DOHH2 (cell line): ENCODE measurements at regions not wholly inside any gene's neighbourhood (a gene's known extent, or its start where the extent isn't known, plus 50 kb on each side); places are given as distances from the start of the nearest gene placed in this dataset.

Source experiments
- H3F3A ChIP-seq: fragments of 200-600 bp; sonication (generic), shearing (Covaris generic); 2 replicates; pipeline ENCODE4 v1.6.0; 2016; ENCODE audit warnings: antibody characterized with exemption, mild to moderate bottlenecking; ENCODE audit not compliant: control insufficient read depth, insufficient read depth
- H3K27ac ChIP-seq: fragments of 200-600 bp; sonication (generic); 2 replicates; pipeline ENCODE4 v1.5.1; 2014; ENCODE audit warnings: low read depth, mild to moderate bottlenecking, low read length, moderate library complexity
- H3K27me3 ChIP-seq: fragments of 200-600 bp; sonication (generic); 2 replicates; pipeline ENCODE4 v1.6.1; 2014; ENCODE audit warnings: mild to moderate bottlenecking, low read length, mixed read lengths; ENCODE audit not compliant: control insufficient read depth
- H3K36me3 ChIP-seq: fragments of 200-600 bp; sonication (generic); 2 replicates; pipeline ENCODE4 v1.6.1; 2014; ENCODE audit warnings: mild to moderate bottlenecking, low read length, moderate library complexity, mixed read lengths; ENCODE audit not compliant: control insufficient read depth
- H3K4me1 ChIP-seq: fragments of 200-600 bp; sonication (generic); 2 replicates; pipeline ENCODE4 v1.6.1; 2014; ENCODE audit warnings: mild to moderate bottlenecking, low read length, mixed read lengths; ENCODE audit not compliant: control insufficient read depth
- H3K4me2 ChIP-seq: fragments of 200-600 bp; sonication (generic); 2 replicates; pipeline ENCODE4 v1.6.0; 2014; ENCODE audit warnings: mild to moderate bottlenecking, low read length, moderate library complexity
- H3K4me3 ChIP-seq: fragments of 200-600 bp; sonication (generic); 2 replicates; pipeline ENCODE4 v1.5.1; 2014; ENCODE audit warnings: mild to moderate bottlenecking, low read length, mixed read lengths
- H3K79me2 ChIP-seq: fragments of 200-600 bp; sonication (generic); 2 replicates; pipeline ENCODE4 v1.6.1; 2014; ENCODE audit warnings: mild to moderate bottlenecking, low read length, mixed read lengths; ENCODE audit not compliant: control insufficient read depth
- H3K9me2 ChIP-seq: fragments of 200-600 bp; sonication (generic); replicated peaks from 2 replicates; pipeline ENCODE4 v1.6.1; 2014; ENCODE audit warnings: mild to moderate bottlenecking, low read length, mixed read lengths; ENCODE audit not compliant: control insufficient read depth
- H3K9me3 ChIP-seq: fragments of 200-600 bp; sonication (generic); 2 replicates; pipeline ENCODE4 v1.6.1; 2014; ENCODE audit warnings: antibody characterized with exemption, low read length, mixed read lengths; ENCODE audit not compliant: control insufficient read depth, insufficient read depth
- H4K20me1 ChIP-seq: fragments of 200-600 bp; sonication (generic); 2 replicates; pipeline ENCODE4 v1.6.0; 2014; ENCODE audit warnings: low read depth, mild to moderate bottlenecking, antibody characterized with exemption, low read length, moderate library complexity; ENCODE audit not compliant: control insufficient read depth, insufficient read depth
- CTCF ChIP-seq: fragments of 200-600 bp; sonication (generic); IDR thresholded peaks from one replicate; pipeline ENCODE4 v1.5.1; 2014; ENCODE audit warnings: antibody characterized with exemption, mild to moderate bottlenecking, low read depth, low read length; ENCODE audit not compliant: poor library complexity, severe bottlenecking
- EZH2phosphoT487 ChIP-seq: fragments of 200-600 bp; sonication (generic); IDR thresholded peaks from 2 replicates; pipeline ENCODE4 v1.6.1; 2017; ENCODE audit warnings: borderline replicate concordance, mild to moderate bottlenecking, antibody characterized with exemption, low read length, moderate library complexity, mixed read lengths

DNA sequence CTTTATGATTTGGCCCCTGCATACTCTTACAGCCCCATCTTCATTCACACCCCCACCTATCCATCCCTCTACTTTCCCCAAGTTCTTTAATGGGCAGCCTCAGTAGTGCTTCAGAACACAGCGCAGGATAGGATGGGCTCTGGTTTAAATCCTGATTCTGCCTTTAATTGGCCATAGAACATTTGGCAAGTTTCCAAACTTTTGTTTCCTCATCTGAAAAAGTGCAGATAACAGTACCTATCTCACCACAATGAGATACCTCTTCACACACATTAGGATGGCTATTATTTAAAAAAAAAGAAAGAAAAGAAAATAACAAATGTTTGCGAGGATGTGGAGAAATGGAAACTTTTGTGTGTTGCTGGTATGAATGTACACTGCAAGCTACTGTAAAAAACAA, 142.5 kb upstream of the VANGL1 start:
- no peaks in the 10 kb centered on the region for H3K9me3 ChIP-seq
- no peak overlapping the region for H3K4me2 ChIP-seq
- no peak overlapping the region for H3K4me3 ChIP-seq

DNA sequence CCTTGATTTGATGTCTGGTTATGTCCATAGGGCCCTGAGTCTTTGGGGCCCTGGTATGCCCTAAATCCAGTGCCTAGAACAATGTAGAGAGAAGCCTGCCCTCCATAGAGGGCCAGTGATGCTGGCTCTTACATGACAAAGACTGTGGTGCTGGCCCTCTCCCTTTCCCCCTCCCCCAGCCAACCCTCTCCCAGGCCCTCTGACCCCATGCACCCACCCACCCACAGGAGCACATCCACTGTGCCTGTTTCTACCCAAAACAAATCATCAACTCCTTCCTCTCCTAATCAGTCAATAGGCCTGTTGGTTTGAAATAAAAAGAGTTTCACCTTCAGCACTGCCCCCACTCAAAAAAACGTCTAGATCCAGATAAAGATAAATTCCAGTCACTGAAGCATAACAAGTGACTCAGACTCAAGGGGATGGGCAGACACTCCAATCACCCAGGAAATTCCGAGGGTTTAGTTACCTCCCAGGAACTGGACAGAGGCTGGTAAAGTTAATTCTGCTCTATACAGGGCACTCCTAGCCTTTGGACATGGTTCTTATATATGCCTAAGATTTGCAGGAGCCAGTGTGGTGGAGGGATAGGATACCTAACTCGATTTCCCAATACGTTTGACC, 144.8 kb upstream of the VANGL1 start:
- Histone ChIP-seq H3F3A (no peaks in the 10 kb centered on the region), H3K9me2 (no peaks in the 10 kb centered on the region), H3K27me3 (no peaks in the 10 kb centered on the region), H3K4me3 (no peak overlapping the region), H3K4me1 (no peaks in the 10 kb centered on the region), H3K36me3 (no peaks in the 10 kb centered on the region), H3K9me3 (no peaks in the 10 kb centered on the region), H3K79me2 (no peaks in the 10 kb centered on the region), H3K27ac (no peak overlapping the region), H4K20me1 (no peaks in the 10 kb centered on the region), H3K4me2 (no peak overlapping the region)
- no peak for TF ChIP-seq EZH2phosphoT487
- TF ChIP-seq CTCF, result no peak

More for the DNA sequence above, 142.5 kb upstream of the VANGL1 start:
- Histone ChIP-seq H3F3A (no peaks in the 10 kb centered on the region), H4K20me1 (no peaks in the 10 kb centered on the region), H3K79me2 (no peaks in the 10 kb centered on the region), H3K36me3 (no peaks in the 10 kb centered on the region), H3K4me1 (no peaks in the 10 kb centered on the region), H3K27ac (no peak overlapping the region), H3K9me2 (no peaks in the 10 kb centered on the region), H3K27me3 (no peaks in the 10 kb centered on the region)
- TF ChIP-seq CTCF (no peak), EZH2phosphoT487 (no peak)

- H3K36me3 ChIP-seq, result no peaks in the 10 kb centered on the region
- H3K27ac ChIP-seq, result no peak overlapping the region
- no peaks in the 10 kb centered on the region for H3F3A ChIP-seq
- no peaks in the 10 kb centered on the region for H3K4me1 ChIP-seq
- H3K27me3 ChIP-seq, result no peaks in the 10 kb centered on the region
- no peaks in the 10 kb centered on the region for H3K9me2 ChIP-seq
- no peaks in the 10 kb centered on the region for H3K9me3 ChIP-seq
- H3K4me3 ChIP-seq, result no peak overlapping the region
- TF ChIP-seq EZH2phosphoT487 (no peak), CTCF (no peak)
- H3K4me2 ChIP-seq, result no peak overlapping the region
- no peaks in the 10 kb centered on the region for H3K79me2 ChIP-seq
- no peaks in the 10 kb centered on the region for H4K20me1 ChIP-seq
Observed at GRCh38 chr1:115495625-115496024, 146.1 kb upstream of the VANGL1 start.
